A549 (cell line): ENCODE measurements at regions not wholly inside any gene's neighbourhood (a gene's known extent, or its start where the extent isn't known, plus 50 kb on each side); places are given as distances from the start of the nearest gene placed in this dataset.

ENCODE experiments used
- ATAC-seq, 2 experiments: fragments of 200-7000 bp in 1 of 2; fragments of >200 bp in 1 of 2; cut with Nextera tagmentation in 1 of 2; cut with Tn5 transposase in 1 of 2; 3 replicates each; pipeline versions ENCODE4 v1.8.0 to v1.9.1; 2018 to 2020; ENCODE audit warnings: mild to moderate bottlenecking in 1 of 2, moderate library complexity in 1 of 2
- CTCF ChIA-PET: fragments of 300-600 bp; sonication (Branson Sonifier 250); formaldehyde crosslinking; extraction: SDS; loops from one replicate; lab custom pipeline; 2021; ENCODE audit warnings: antibody characterized with exemption, inconsistent platforms; lab: Yijun Ruan, JAX
- POLR2A ChIA-PET: fragments of 350-600 bp; formaldehyde crosslinking; extraction: SDS; loops from one replicate; lab custom pipeline; 2021; ENCODE audit warnings: antibody characterized with exemption, inconsistent platforms; lab: Yijun Ruan, JAX
- DNase-seq, 2 experiments: peaks; one replicate each; pipeline versions ENCODE4 v3.0.0 to v3.0.0-alpha.2; 2011 to 2016; ENCODE audit warnings: low read depth in 1 of 2, low spot score in 1 of 2
- FAIRE-seq: peaks from 2 replicates; lab custom pipeline; 2011; peaks lifted over from hg19 to GRCh38; lab: Jason Lieb, UNC
- H3K27ac ChIP-seq, 2 experiments: fragments of >200 bp; sonication (Bioruptor Twin); formaldehyde crosslinking; 3 replicates each; pipeline ENCODE4 v1.5.1; 2016 to 2017
- H3K4me1 ChIP-seq: fragments of >200 bp; sonication (Bioruptor Twin); formaldehyde crosslinking; 3 replicates; pipeline ENCODE4 v1.6.1; 2016
- H3K4me2 ChIP-seq: fragments of >200 bp; sonication (Bioruptor Twin); formaldehyde crosslinking; 3 replicates; pipeline ENCODE4 v1.6.1; 2016
- H3K4me3 ChIP-seq: fragments of >200 bp; sonication (Bioruptor Twin); formaldehyde crosslinking; 3 replicates; pipeline ENCODE4 v1.5.1; 2016
- H3K9me3 ChIP-seq: fragments of >200 bp; sonication (Bioruptor Twin); formaldehyde crosslinking; 3 replicates; pipeline ENCODE4 v1.6.1; 2016
- CBX8 ChIP-seq: fragments of 200-600 bp; sonication (generic); IDR thresholded peaks from 2 replicates; pipeline ENCODE4 v1.6.1; 2016
- CHD2 ChIP-seq: fragments of 150-350 bp; IDR thresholded peaks from 2 replicates; pipeline ENCODE4 v1.6.1; 2014; ENCODE audit warnings: low read length; ENCODE audit not compliant: partially characterized antibody
- EP300 ChIP-seq, 2 experiments: fragments of >200 bp; sonication (Bioruptor Twin); formaldehyde crosslinking; IDR thresholded peaks; 2 replicates in 1 of 2; 3 replicates in 1 of 2; pipeline ENCODE4 v1.6.1; 2016 to 2017
- FOSB ChIP-seq: fragments of 250-450 bp; sonication (Bioruptor Pico); IDR thresholded peaks from 2 replicates; pipeline ENCODE4 v1.5.0; 2020; ENCODE audit warnings: mild to moderate bottlenecking, moderate library complexity
- FOSL2 ChIP-seq, 2 experiments: fragments of 450-650 bp in 1 of 2; fragments of >200 bp in 1 of 2; sonication (Bioruptor Twin) in 1 of 2; formaldehyde crosslinking; IDR thresholded peaks; 2 replicates each; pipeline versions ENCODE4 v1.5.0 to v1.6.1; 2016 to 2020; ENCODE audit warnings: mild to moderate bottlenecking in 1 of 2, moderate library complexity in 1 of 2
- GATA3 ChIP-seq: IDR thresholded peaks from 2 replicates; pipeline ENCODE4 v1.6.1; 2012; ENCODE audit warnings: borderline replicate concordance
- HES2 ChIP-seq: fragments of >200 bp; sonication (Bioruptor Twin); formaldehyde crosslinking; IDR thresholded peaks from 2 replicates; pipeline ENCODE4 v1.6.1; 2016
- HEYL ChIP-seq: fragments of 250-450 bp; sonication (Bioruptor Pico); IDR thresholded peaks from 2 replicates; pipeline ENCODE4 v1.8.0; 2021; ENCODE audit warnings: mild to moderate bottlenecking, moderate library complexity
- HOXA7 ChIP-seq: fragments of 250-450 bp; sonication (Bioruptor Pico); IDR thresholded peaks from 2 replicates; pipeline ENCODE4 v1.5.0; 2020; ENCODE audit warnings: mild to moderate bottlenecking, moderate library complexity
- KDM1A ChIP-seq: fragments of 200-600 bp; sonication (generic); IDR thresholded peaks from 2 replicates; pipeline ENCODE4 v1.6.1; 2016; ENCODE audit warnings: low read depth, mild to moderate bottlenecking
- MAZ ChIP-seq: fragments of 150-350 bp; IDR thresholded peaks from 2 replicates; pipeline ENCODE4 v1.6.1; 2014; ENCODE audit warnings: antibody characterized with exemption, low read depth, low read length, borderline replicate concordance
- PBX3 ChIP-seq: IDR thresholded peaks from 2 replicates; pipeline ENCODE4 v1.6.1; 2012
- PHF8 ChIP-seq: fragments of 200-600 bp; sonication (generic); IDR thresholded peaks from 2 replicates; pipeline ENCODE4 v1.6.1; 2016; ENCODE audit warnings: low read depth, mild to moderate bottlenecking, antibody characterized with exemption, moderate library complexity, borderline replicate concordance
- RAD21 ChIP-seq, 2 experiments: fragments of >200 bp in 1 of 2; sonication (Bioruptor Twin) in 1 of 2; formaldehyde crosslinking in 1 of 2; IDR thresholded peaks in 1 of 2; conservative IDR thresholded peaks in 1 of 2; 2 replicates in 1 of 2; 3 replicates in 1 of 2; pipeline ENCODE4 v1.6.1; 2012 to 2018; ENCODE audit warnings: inconsistent platforms in 1 of 2
- RARB ChIP-seq: fragments of 250-450 bp; sonication (Bioruptor Pico); IDR thresholded peaks from 2 replicates; pipeline ENCODE4 v1.8.0; 2021; ENCODE audit warnings: mild to moderate bottlenecking, moderate library complexity
- REST ChIP-seq: fragments of 200-600 bp; sonication (generic); IDR thresholded peaks from 2 replicates; pipeline ENCODE4 v1.6.1; 2016; ENCODE audit warnings: antibody characterized with exemption, mild to moderate bottlenecking, moderate library complexity
- SREBF2 ChIP-seq: fragments of 450-650 bp; IDR thresholded peaks from 2 replicates; pipeline ENCODE4 v1.6.1; 2014; ENCODE audit warnings: mild to moderate bottlenecking, moderate library complexity
- TP53 ChIP-seq: fragments of 250-450 bp; sonication (Bioruptor Pico); IDR thresholded peaks from 2 replicates; pipeline ENCODE4 v1.5.0; 2021; ENCODE audit warnings: mild to moderate bottlenecking, moderate library complexity
- ZFP36 ChIP-seq: fragments of 450-650 bp; IDR thresholded peaks from 2 replicates; pipeline ENCODE4 v1.6.1; 2014; ENCODE audit warnings: borderline replicate concordance; ENCODE audit not compliant: partially characterized antibody
- ZSCAN20 ChIP-seq: fragments of 250-450 bp; sonication (Bioruptor Pico); IDR thresholded peaks from 2 replicates; pipeline ENCODE4 v1.8.0; 2022; ENCODE audit warnings: mild to moderate bottlenecking, moderate library complexity
- WGBS: methylation state at CpG from one replicate; pipeline ENCODE4 v1.1.6; 2017; ENCODE audit errors: missing lambda C conversion rate; 5-methylcytosine and 5-hydroxymethylcytosine counted together

GRCh38 chr10:33057620-33058019, 99.6 kb upstream of the ITGB1 start (continued):
- no peak for TF ChIP-seq RAD21 (conservative IDR thresholded peaks at IDR 0.05 in 1 of 2, IDR thresholded peaks at IDR 0.05 in 1 of 2)
- TF ChIP-seq PBX3, result no peak
- no peak for TF ChIP-seq CHD2

- FAIRE-seq, result no peak
- Histone ChIP-seq H3K4me3 (no peak overlapping the region), H3K9me3 (no peaks in the 10 kb centered on the region)
- no peak for TF ChIP-seq HES2
- TF ChIP-seq HOXA7 (CRISPR knock-in tag), result no peak
- no peak for TF ChIP-seq EP300 (IDR thresholded peaks at IDR 0.05)
- TF ChIP-seq FOSB (CRISPR knock-in tag), result no peak
- TF ChIP-seq, all 56 proteins: peak for 0
- no peak overlapping the region for H3K4me2 ChIP-seq
- ATAC-seq, result no peak
- no peaks in the 10 kb centered on the region; the same call in 2 of the 3 replicates for H3K4me1 ChIP-seq
- H3K27ac ChIP-seq, result no peak overlapping the region
- WGBS, result 79% methylated on average over 4 of the region's 4 CpGs
- POLR2A ChIA-PET, result no interaction called here
- no peak for DNase-seq
- CTCF ChIA-PET, result interaction anchor here (0.8 to 2.1 kb wide), 2 partner anchors 10 to 21 kb away, joined by 3 to 9 read pairs; no protein-coding TSS in a partner anchor
These were observed 99.0 kb upstream of the ITGB1 start for GRCh38 chr10:33056828-33057596.

- Histone ChIP-seq H3K27ac (no peak overlapping the region), H3K4me1 (no peaks in the 10 kb centered on the region; the same call in 2 of the 3 replicates), H3K9me3 (no peaks in the 10 kb centered on the region), H3K4me2 (no peak overlapping the region), H3K4me3 (no peak overlapping the region)
- FAIRE-seq, result no peak
- ChIA-PET POLR2A (no interaction called here), CTCF (no interaction called here)
- no peak for TF ChIP-seq REST
- no peak for TF ChIP-seq MAZ
- TF ChIP-seq TP53 (CRISPR knock-in tag), result no peak
- no peak for TF ChIP-seq HES2
- TF ChIP-seq KDM1A, result no peak
- TF ChIP-seq GATA3, result no peak
- TF ChIP-seq ZFP36, result no peak
- TF ChIP-seq PHF8, result no peak
- TF ChIP-seq PBX3, result no peak
- no peak for TF ChIP-seq CBX8
- TF ChIP-seq HEYL (CRISPR knock-in tag), result no peak
- TF ChIP-seq ZSCAN20 (CRISPR knock-in tag), result no peak
- no peak for TF ChIP-seq SREBF2
- no peak for TF ChIP-seq FOSL2 (IDR thresholded peaks at IDR 0.05)
- no peak for TF ChIP-seq FOSL2 (CRISPR knock-in tag; IDR thresholded peaks at IDR 0.05)
- TF ChIP-seq RARB (CRISPR knock-in tag), result no peak
- DNase-seq, result no peak
- ATAC-seq, result no peak
These were observed 97.6 kb upstream of the ITGB1 start for GRCh38 chr10:33055625-33056024.
